Activated T-helper 2 cell treated with anti-CD3 and anti-CD28 coated beads, Interferon-gamma antibody, Interleukin-2, Interleukin-4, amounts not matched to agents 10 μg/mL and 5 μg/mL and 100 μg/mL, durations not matched to agents 14 hours and 24 hours and 36 hours (primary cell): ENCODE measurements at regions not wholly inside any gene's neighbourhood (a gene's known extent, or its start where the extent isn't known, plus 50 kb on each side); places are given as distances from the start of the nearest gene placed in this dataset.
"Not testable (repeated sequence)": the region's sequence is repeated elsewhere in the genome, so short reads cannot be mapped to it uniquely, and the experiment has no call there.

Experiments used
- DNase-seq: peaks from one replicate; pipeline ENCODE4 v3.0.0; 2021; ENCODE audit warnings: low spot score
- H3K27ac Mint-ChIP-seq: one replicate; pipeline ENCODE4 v1.8.0; 2021; ENCODE audit warnings: mixed read lengths
- H3K27me3 Mint-ChIP-seq: one replicate; pipeline ENCODE4 v1.8.0; 2021; ENCODE audit warnings: low read depth, mixed read lengths
- H3K36me3 Mint-ChIP-seq: one replicate; pipeline ENCODE4 v1.8.0; 2021; ENCODE audit warnings: low read depth, mixed read lengths
- H3K4me1 Mint-ChIP-seq: one replicate; pipeline ENCODE4 v1.8.0; 2021; ENCODE audit warnings: low read depth, mixed read lengths
- H3K4me3 Mint-ChIP-seq: one replicate; pipeline ENCODE4 v1.8.0; 2021; ENCODE audit warnings: low read depth, mild to moderate bottlenecking, moderate library complexity, mixed read lengths
- H3K9me3 Mint-ChIP-seq: one replicate; pipeline ENCODE4 v1.8.0; 2021; ENCODE audit warnings: mixed read lengths
- intact Hi-C: fragments of 100-400 bp; cut with micrococcal nuclease; formaldehyde crosslinking; loops from one replicate; pipeline ENCODE4 v1.15.1; 2023

GRCh38 chr1:194705123-194705854 lies 1518.9 kb upstream of the B3GALT2 start:
- no peaks in the 10 kb centered on the region for H3K36me3 Mint-ChIP-seq
- no peaks in the 10 kb centered on the region for H3K9me3 Mint-ChIP-seq
- H3K4me1 Mint-ChIP-seq, result no peaks in the 10 kb centered on the region
- no peak for DNase-seq
- H3K4me3 Mint-ChIP-seq, result no peak overlapping the region
- intact Hi-C loops, result no loop called here
- H3K27me3 Mint-ChIP-seq, result no peaks in the 10 kb centered on the region
- no peak overlapping the region for H3K27ac Mint-ChIP-seq

GRCh38 chr1:194698908-194699318 lies 1512.5 kb upstream of the B3GALT2 start:
- Mint-ChIP-seq H3K4me1 (no peaks in the 10 kb centered on the region), H3K27me3 (no peaks in the 10 kb centered on the region), H3K27ac (no peak overlapping the region), H3K4me3 (no peak overlapping the region), H3K36me3 (no peaks in the 10 kb centered on the region), H3K9me3 (no peaks in the 10 kb centered on the region)
- intact Hi-C loops, result no loop called here
- DNase-seq, result no peak

GRCh38 chr1:194693244-194693643 lies 1506.8 kb upstream of the B3GALT2 start:
- Mint-ChIP-seq H3K9me3 (no peaks in the 10 kb centered on the region), H3K36me3 (no peaks in the 10 kb centered on the region), H3K27me3 (no peaks in the 10 kb centered on the region), H3K27ac (no peak overlapping the region), H3K4me3 (no peak overlapping the region), H3K4me1 (no peaks in the 10 kb centered on the region)
- intact Hi-C loops, result no loop called here
- no peak for DNase-seq

DNA sequence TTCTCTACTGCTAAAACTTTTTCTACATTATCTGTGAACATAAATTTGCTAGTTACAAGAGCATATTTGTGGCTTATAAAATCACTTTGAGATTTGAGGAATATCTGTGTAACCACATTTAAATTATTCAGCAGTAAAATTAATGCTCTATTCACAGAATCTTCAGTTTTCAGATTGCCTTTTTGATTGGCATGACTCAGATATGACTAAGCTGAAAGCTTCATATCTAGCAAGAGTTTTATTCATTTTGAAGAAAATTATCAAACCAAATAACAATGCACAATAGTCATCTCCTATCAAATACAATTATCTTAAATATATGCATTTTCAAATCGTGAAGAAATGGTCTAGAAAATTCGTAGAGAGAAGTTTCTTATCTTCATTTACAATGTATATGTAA lies 1498.2 kb upstream of the B3GALT2 start:
- Mint-ChIP-seq H3K9me3 (no peaks in the 10 kb centered on the region), H3K4me3 (no peak overlapping the region), H3K4me1 (no peaks in the 10 kb centered on the region), H3K27ac (no peak overlapping the region), H3K27me3 (no peaks in the 10 kb centered on the region), H3K36me3 (no peaks in the 10 kb centered on the region)
- DNase-seq, result no peak
- intact Hi-C loops, result no loop called here

DNA sequence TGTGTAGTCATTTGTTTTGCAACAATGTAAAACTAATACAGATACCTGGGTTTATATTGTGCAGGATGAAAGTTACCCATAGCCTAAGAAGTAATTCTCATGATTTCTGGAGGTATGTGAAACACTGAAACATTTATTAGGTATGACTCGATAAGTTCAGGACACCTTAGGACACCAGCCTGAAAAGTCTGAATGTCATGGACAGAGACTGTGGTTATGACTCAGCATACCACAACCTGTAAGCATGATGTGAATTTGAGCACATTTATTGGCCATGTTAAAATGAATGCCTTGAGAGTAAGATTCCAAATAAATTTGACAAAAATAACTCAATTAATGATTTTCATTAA lies 1471.7 kb upstream of the B3GALT2 start:
- Mint-ChIP-seq H3K36me3 (no peaks in the 10 kb centered on the region), H3K27me3 (no peaks in the 10 kb centered on the region), H3K4me1 (no peaks in the 10 kb centered on the region), H3K27ac (no peak overlapping the region), H3K9me3 (no peaks in the 10 kb centered on the region), H3K4me3 (no peak overlapping the region)
- DNase-seq, result no peak
- intact Hi-C loops, result no loop called here

DNA sequence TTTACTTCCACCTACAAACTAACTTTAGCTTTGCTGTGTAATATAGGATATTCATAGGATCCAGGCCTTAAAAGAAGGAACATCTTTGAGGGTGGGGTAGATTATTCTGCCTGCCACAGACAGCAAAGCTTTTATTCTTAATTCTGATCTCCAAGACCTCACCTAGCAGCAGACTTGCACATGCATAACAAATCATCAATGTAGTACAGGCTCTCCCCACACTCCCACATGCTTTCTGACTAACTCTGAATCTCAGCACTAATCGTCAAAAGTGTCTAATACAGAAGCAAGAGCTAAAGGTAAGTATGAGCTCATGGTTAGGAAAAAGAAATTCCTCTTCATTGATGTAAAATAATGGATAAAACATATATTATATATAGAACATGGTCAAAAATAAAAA lies 1468.5 kb upstream of the B3GALT2 start:
- Mint-ChIP-seq H3K27me3 (no peaks in the 10 kb centered on the region), H3K4me3 (no peak overlapping the region), H3K4me1 (no peaks in the 10 kb centered on the region), H3K27ac (no peak overlapping the region), H3K9me3 (no peaks in the 10 kb centered on the region), H3K36me3 (no peaks in the 10 kb centered on the region)
- intact Hi-C loops, result no loop called here
- DNase-seq, result no peak

DNA sequence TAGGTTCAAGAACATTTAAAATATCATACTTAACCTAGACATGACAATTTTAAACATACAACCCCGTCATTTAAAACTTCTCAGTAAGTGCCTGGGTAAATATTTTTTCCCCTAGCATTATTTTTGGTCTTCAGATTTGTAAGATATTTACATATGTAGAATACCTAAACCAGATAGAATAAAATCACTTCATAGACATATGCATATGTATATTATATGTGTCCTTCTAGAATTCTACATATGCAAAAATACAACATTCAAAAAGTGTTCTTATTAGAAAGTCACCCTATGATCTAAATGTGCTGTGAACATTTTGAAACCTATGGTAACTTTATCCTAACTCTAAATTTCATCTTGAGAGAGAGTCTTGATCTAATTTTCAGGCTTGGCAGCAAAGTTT lies 1467.0 kb upstream of the B3GALT2 start:
- H3K4me1 Mint-ChIP-seq, result no peaks in the 10 kb centered on the region
- H3K27ac Mint-ChIP-seq, result no peak overlapping the region
- DNase-seq, result no peak
- no peaks in the 10 kb centered on the region for H3K36me3 Mint-ChIP-seq
- intact Hi-C loops, result no loop called here
- no peaks in the 10 kb centered on the region for H3K9me3 Mint-ChIP-seq
- no peak overlapping the region for H3K4me3 Mint-ChIP-seq
- H3K27me3 Mint-ChIP-seq, result no peaks in the 10 kb centered on the region

DNA sequence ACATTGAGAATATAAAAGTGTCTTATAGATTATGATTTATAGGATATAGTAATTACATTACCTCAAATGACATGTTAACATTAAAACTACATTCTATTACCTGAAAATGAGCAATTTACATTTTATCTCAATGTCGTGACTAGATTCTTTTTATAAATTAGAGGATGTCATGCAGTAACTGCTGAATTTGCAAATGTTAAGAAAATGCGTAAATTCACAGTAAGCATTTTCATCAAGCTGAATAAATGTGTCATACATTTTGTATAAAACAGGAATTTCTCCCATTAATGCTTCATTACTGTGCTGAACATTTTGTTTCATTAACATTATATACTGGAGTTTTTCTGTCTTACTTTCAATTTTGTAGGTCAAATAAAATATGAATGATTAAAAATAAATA lies 1460.7 kb upstream of the B3GALT2 start:
- H3K27me3 Mint-ChIP-seq, result no peaks in the 10 kb centered on the region
- H3K4me1 Mint-ChIP-seq, result no peaks in the 10 kb centered on the region
- DNase-seq, result no peak
- no peak overlapping the region for H3K27ac Mint-ChIP-seq
- intact Hi-C loops, result no loop called here
- H3K9me3 Mint-ChIP-seq, result no peaks in the 10 kb centered on the region
- H3K36me3 Mint-ChIP-seq, result no peaks in the 10 kb centered on the region
- H3K4me3 Mint-ChIP-seq, result no peak overlapping the region

DNA sequence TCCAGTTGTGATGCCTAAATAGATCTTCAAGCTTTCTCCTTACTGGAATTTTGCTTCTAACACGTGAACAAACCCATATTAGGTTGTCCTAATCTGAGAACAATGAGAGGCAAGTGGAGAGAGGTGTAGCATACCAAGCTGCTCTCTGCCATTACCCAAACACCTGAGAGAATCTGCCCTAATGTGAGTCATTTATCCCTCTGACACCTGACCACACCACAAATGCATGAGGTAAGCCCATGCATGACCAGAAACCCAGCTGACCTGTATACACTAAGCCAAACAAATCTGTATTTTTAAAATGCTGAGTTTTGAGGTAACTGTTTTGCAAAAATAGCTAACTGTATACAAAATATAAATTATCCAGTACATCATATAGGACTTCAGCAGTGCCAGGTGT lies 1458.1 kb upstream of the B3GALT2 start:
- Mint-ChIP-seq H3K36me3 (no peaks in the 10 kb centered on the region), H3K4me3 (no peak overlapping the region), H3K27me3 (no peaks in the 10 kb centered on the region), H3K4me1 (no peaks in the 10 kb centered on the region), H3K27ac (no peak overlapping the region), H3K9me3 (no peaks in the 10 kb centered on the region)
- intact Hi-C loops, result no loop called here
- DNase-seq, result no peak

GRCh38 chr1:194640322-194640721 lies 1453.9 kb upstream of the B3GALT2 start:
- no peaks in the 10 kb centered on the region for H3K4me1 Mint-ChIP-seq
- no peak overlapping the region for H3K27ac Mint-ChIP-seq
- no peaks in the 10 kb centered on the region for H3K9me3 Mint-ChIP-seq
- intact Hi-C loops, result no loop called here
- no peak for DNase-seq
- no peaks in the 10 kb centered on the region for H3K27me3 Mint-ChIP-seq
- no peak overlapping the region for H3K4me3 Mint-ChIP-seq
- H3K36me3 Mint-ChIP-seq, result no peaks in the 10 kb centered on the region

DNA sequence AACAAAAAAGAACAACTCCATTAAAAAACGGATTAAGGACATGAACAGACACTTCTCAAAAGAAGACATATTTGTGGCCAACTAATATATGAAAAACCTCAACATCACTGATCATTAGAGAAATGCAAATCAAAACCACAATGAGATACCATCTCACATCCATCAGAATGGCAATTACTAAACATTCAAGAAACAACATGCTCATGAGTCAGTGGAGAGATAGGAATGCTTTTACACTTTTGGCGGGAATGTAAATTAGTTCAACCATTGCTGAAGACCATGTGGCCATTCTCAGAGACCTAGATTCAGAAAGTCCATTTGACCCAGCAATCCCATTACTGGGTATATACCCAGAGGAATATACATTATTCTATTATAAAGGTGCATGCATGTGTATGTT lies 1442.6 kb upstream of the B3GALT2 start:
- Mint-ChIP-seq H3K36me3 (no peaks in the 10 kb centered on the region), H3K4me3 (no peak overlapping the region), H3K4me1 (no peaks in the 10 kb centered on the region), H3K27me3 (no peaks in the 10 kb centered on the region), H3K27ac (no peak overlapping the region), H3K9me3 (no peaks in the 10 kb centered on the region)
- intact Hi-C loops, result no loop called here
- DNase-seq, result no peak

DNA sequence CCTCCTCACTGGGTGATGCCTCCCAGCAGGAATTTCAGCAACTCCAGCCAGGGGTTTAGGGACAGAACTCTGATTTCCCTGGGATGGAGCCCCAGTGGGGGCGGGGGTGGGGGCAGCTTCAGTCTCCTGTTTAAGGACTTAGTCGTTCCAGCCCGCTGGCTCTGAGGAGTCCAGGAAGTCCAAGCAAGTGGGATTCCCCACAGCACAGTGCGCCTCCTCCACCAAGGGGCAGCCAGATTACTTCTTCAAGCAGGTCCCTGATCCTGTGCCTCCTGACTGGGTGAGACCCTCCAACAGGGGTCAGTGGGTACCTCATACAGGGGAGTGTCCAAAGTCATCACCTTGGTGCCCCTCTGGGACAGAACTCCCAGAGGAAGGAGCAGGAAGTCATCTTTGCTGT lies 1438.4 kb upstream of the B3GALT2 start:
- intact Hi-C loops, result no loop called here
- Mint-ChIP-seq H3K36me3 (no peaks in the 10 kb centered on the region), H3K27ac (no peak overlapping the region), H3K9me3 (no peaks in the 10 kb centered on the region), H3K4me1 (no peaks in the 10 kb centered on the region), H3K4me3 (no peak overlapping the region), H3K27me3 (no peaks in the 10 kb centered on the region)
- DNase-seq, result no peak

- intact Hi-C loops, result no loop called here
- Mint-ChIP-seq H3K27me3 (no peaks in the 10 kb centered on the region), H3K36me3 (no peaks in the 10 kb centered on the region), H3K4me1 (no peaks in the 10 kb centered on the region), H3K27ac (no peak overlapping the region), H3K9me3 (no peaks in the 10 kb centered on the region), H3K4me3 (no peak overlapping the region)
- DNase-seq, result no peak
Observed at GRCh38 chr1:194618101-194618500, 1431.7 kb upstream of the B3GALT2 start.

DNA sequence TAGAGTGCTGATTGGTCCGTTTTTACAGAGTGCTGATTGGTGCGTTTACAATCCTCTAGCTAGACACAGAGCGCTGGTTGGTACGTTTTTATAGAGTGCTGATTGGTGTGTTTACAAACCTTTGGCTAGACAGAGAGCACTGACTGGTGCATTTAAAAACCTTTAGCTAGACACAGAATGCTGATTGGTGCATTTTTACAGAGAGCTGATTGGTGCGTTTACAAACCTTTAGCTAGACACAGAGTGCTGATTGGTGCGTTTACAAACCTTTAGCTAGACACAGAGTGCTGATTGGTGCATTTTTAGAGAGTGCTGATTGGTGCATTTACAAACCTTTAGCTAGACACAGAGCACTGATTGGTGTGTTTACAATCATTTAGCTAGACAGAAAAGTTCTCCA lies 1430.9 kb upstream of the B3GALT2 start:
- H3K27ac Mint-ChIP-seq, intact Hi-C loops, DNase-seq, H3K36me3 Mint-ChIP-seq, H3K4me3 Mint-ChIP-seq, H3K27me3 Mint-ChIP-seq, H3K4me1 Mint-ChIP-seq, H3K9me3 Mint-ChIP-seq: not testable (repeated sequence)
